ENCODE measurements at regions not wholly inside any gene's neighbourhood (a gene's known extent, or its start where the extent isn't known, plus 50 kb on each side); places are given as distances from the start of the nearest gene placed in this dataset.
"Not testable (repeated sequence)": the region's sequence is repeated elsewhere in the genome, so short reads cannot be mapped to it uniquely, and the experiment has no call there.

- TF ChIP-seq, protein P1, sequence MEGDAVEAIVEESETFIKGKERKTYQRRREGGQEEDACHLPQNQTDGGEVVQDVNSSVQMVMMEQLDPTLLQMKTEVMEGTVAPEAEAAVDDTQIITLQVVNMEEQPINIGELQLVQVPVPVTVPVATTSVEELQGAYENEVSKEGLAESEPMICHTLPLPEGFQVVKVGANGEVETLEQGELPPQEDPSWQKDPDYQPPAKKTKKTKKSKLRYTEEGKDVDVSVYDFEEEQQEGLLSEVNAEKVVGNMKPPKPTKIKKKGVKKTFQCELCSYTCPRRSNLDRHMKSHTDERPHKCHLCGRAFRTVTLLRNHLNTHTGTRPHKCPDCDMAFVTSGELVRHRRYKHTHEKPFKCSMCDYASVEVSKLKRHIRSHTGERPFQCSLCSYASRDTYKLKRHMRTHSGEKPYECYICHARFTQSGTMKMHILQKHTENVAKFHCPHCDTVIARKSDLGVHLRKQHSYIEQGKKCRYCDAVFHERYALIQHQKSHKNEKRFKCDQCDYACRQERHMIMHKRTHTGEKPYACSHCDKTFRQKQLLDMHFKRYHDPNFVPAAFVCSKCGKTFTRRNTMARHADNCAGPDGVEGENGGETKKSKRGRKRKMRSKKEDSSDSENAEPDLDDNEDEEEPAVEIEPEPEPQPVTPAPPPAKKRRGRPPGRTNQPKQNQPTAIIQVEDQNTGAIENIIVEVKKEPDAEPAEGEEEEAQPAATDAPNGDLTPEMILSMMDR (IDR thresholded peaks at IDR 0.05) = peak; percentile 74
- no peaks in the 10 kb centered on the region for H3K27me3 ChIP-seq
- no peaks in the 10 kb centered on the region for H3K9me3 ChIP-seq
- ATAC-seq (peak; percentile 63), DNase-seq (no peak)
- no peaks in the 10 kb centered on the region for H3K4me1 ChIP-seq
- no peak overlapping the region for H3K27ac ChIP-seq
- H3K36me3 ChIP-seq = no peaks in the 10 kb centered on the region
- H3K4me3 ChIP-seq = no peak overlapping the region
- intact Hi-C loops (cut with DNase I) = no loop called here
Observed at GRCh38 chr22:26835929-26836528, 178.6 kb downstream of the MIAT start.

DNA sequence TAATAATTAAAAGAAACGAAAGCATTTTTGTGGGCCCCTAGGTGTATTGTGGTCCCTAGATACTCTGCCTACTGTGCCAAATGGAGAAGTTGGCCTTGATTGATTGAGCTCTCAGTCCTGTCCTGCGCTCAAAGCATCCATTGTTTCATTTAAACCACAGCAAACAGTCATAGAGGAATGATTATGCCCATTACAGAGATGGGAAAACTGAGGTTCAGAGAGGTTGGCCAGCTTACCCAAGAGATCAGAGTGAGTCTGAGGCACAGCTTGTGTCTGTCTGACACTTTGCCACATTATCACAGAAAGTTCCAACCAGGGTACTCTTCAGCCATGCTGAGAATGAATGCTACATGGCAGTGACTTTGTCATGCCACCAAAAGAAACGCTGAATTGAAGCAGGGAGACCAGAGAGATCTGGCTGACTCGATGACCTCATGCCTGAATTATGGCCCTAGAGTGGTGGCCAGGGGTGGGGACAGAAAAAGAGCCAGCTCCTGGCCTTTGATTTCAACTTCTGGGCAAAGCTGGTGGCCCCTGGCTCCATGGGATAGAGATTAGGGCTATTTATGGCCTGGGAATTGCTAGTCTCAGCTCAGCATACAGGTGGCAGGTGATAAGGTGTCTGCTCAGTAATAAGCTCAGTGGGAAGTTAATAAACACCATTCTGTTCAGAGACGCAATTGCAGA lies 180.5 kb downstream of the MIAT start:
- Histone ChIP-seq H3K9me3 (no peaks in the 10 kb centered on the region), H3K4me3 (no peak overlapping the region), H3K27ac (no peak overlapping the region), H3K4me1 (no peaks in the 10 kb centered on the region), H3K36me3 (no peaks in the 10 kb centered on the region), H3K27me3 (no peaks in the 10 kb centered on the region)
- ATAC-seq (no peak), DNase-seq (no peak)
- intact Hi-C loops (cut with DNase I) = no loop called here
- TF ChIP-seq, protein P1 (IDR thresholded peaks at IDR 0.05) = no peak

DNA sequence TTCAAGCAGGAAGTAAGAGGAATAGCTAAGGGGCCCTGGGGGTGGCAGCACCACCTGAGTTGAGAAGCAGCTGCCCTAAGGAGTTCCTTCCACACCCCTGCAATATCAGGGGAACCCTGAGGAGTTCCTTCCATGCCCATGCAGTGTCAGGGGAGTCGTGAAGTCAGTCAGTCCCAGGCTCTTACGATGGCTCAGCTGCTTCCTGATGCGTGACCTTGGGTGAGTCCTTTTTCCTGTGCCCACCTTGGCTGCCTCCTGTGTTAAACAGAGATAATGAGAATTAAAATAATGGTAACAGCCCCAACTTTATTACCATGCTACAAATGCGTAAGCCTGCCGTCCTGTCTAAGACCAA lies 181.1 kb downstream of the MIAT start:
- TF ChIP-seq, protein P1 (IDR thresholded peaks at IDR 0.05) = no peak
- Histone ChIP-seq H3K36me3 (no peaks in the 10 kb centered on the region), H3K9me3 (no peaks in the 10 kb centered on the region), H3K4me3 (no peak overlapping the region), H3K27me3 (no peaks in the 10 kb centered on the region), H3K27ac (no peak overlapping the region), H3K4me1 (no peaks in the 10 kb centered on the region)
- ATAC-seq = no peak
- DNase-seq = no peak
- intact Hi-C loops (cut with DNase I) = no loop called here

DNA sequence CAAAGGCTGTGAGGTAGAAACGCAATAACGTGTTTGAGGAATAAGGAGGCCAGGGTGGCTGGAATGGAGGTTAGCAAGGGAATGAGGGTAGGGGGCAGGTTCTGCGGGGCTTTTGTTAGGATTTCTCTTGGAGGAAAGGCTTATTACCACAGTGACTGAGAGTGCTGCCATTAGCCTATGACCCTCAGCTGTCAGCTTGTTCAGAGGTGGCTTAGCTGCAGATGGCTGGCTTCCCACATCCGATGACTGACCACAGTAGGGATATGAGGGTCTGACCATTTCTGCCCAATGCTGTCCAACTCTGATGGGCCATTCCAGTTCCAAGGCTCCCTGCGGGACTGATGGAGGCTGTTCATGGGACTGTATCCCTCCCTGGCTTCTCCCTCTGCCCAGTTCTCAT lies 181.8 kb downstream of the MIAT start:
- H3K9me3 ChIP-seq = no peaks in the 10 kb centered on the region
- no peaks in the 10 kb centered on the region for H3K36me3 ChIP-seq
- DNase-seq (no peak), ATAC-seq (no peak)
- intact Hi-C loops (cut with DNase I) = no loop called here
- TF ChIP-seq, protein P1 (IDR thresholded peaks at IDR 0.05) = no peak
- no peaks in the 10 kb centered on the region for H3K27me3 ChIP-seq
- no peak overlapping the region for H3K4me3 ChIP-seq
- H3K27ac ChIP-seq = no peak overlapping the region
- no peaks in the 10 kb centered on the region for H3K4me1 ChIP-seq

- DNase-seq; H3K27me3 ChIP-seq; H3K4me1 ChIP-seq; H3K27ac ChIP-seq; intact Hi-C loops (cut with DNase I); H3K9me3 ChIP-seq; H3K4me3 ChIP-seq; H3K36me3 ChIP-seq; ATAC-seq: not testable (repeated sequence)
Observed at GRCh38 chr22:26840770-26841169, 183.4 kb downstream of the MIAT start.

DNA sequence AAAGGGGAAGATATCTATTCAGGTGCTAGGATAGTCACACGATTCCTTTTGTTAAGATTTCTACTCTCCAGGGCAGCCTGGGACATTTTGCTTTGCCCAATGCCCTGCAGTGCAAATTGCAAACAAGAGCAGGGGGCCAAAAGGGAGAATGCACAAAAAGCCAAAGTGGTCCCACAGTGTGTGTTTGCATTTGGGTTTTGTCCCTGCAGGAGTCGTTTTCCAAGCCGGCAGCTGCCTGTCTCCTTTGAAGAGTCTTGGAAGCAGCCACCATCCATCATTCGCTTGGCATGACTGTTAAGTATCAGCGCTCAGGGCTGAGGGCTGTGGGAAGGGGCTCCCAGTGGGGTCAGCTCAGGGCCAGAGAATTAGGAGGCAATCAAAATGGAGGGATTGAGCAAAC lies 184.7 kb downstream of the MIAT start:
- no peaks in the 10 kb centered on the region for H3K27me3 ChIP-seq
- DNase-seq (no peak), ATAC-seq (no peak)
- H3K36me3 ChIP-seq = no peaks in the 10 kb centered on the region
- H3K27ac ChIP-seq = no peak overlapping the region
- H3K4me1 ChIP-seq = no peaks in the 10 kb centered on the region
- TF ChIP-seq, protein P1 (IDR thresholded peaks at IDR 0.05) = no peak
- no peak overlapping the region for H3K4me3 ChIP-seq
- intact Hi-C loops (cut with DNase I) = no loop called here
- no peaks in the 10 kb centered on the region for H3K9me3 ChIP-seq
